ENCODE measurements at regions not wholly inside any gene's neighbourhood (a gene's known extent, or its start where the extent isn't known, plus 50 kb on each side); places are given as distances from the start of the nearest gene placed in this dataset.

DNA sequence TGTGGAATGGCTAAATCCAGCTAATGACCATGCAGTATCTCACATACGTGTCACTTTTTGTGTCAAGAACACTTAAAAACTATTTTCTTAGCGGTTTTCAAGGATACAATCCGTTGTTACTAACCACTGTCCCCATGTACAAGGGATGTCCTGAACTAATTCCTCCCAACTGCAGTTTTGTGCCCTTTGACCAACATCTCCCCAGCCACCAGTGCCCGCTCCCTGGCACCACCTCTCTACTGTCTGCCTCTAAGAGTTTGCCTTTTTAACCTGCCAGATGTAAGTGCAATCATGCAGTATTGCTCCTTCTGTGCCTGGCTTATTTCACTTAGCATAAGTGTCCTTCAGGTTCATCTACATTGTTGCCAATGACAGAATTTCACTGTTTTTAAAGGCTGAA lies 315.7 kb downstream of the TMEM121 start:
- Histone ChIP-seq H3K36me3 (ENCODE audit: control insufficient read depth in 4 of 4, insufficient read depth in 3 of 4, low read depth in 1 of 4, low read length in 3 of 4) (no peaks in the 10 kb centered on the region), H3K9me3 (ENCODE audit: control insufficient read depth in 4 of 4, low read length in 3 of 4) (no peaks in the 10 kb centered on the region), H3K27ac (ENCODE audit: low read depth in 1 of 2, low read length in 2 of 2) (no peak overlapping the region), H3K4me3 (ENCODE audit: low read depth in 1 of 3, low read length in 3 of 3) (no peak overlapping the region), H3K27me3 (ENCODE audit: control insufficient read depth in 4 of 4, insufficient read depth in 4 of 4, low read length in 3 of 4) (no peaks in the 10 kb centered on the region), H3K4me1 (ENCODE audit: control insufficient read depth in 4 of 4, insufficient read depth in 4 of 4, low read length in 3 of 4) (no peaks in the 10 kb centered on the region), H3K9ac (ENCODE audit: low read depth in 1 of 2, low read length in 2 of 2) (no peak overlapping the region)
- WGBS: 71% methylated on average over 4 of the region's 4 CpGs
- DNase-seq (ENCODE audit: low spot score): no peak
- TF ChIP-seq SP1 (IDR thresholded peaks at IDR 0.05) (no peak), TAF1 (conservative IDR thresholded peaks at IDR 0.05) (no peak), JUND (IDR thresholded peaks at IDR 0.05) (no peak)
- TF ChIP-seq, protein P1, sequence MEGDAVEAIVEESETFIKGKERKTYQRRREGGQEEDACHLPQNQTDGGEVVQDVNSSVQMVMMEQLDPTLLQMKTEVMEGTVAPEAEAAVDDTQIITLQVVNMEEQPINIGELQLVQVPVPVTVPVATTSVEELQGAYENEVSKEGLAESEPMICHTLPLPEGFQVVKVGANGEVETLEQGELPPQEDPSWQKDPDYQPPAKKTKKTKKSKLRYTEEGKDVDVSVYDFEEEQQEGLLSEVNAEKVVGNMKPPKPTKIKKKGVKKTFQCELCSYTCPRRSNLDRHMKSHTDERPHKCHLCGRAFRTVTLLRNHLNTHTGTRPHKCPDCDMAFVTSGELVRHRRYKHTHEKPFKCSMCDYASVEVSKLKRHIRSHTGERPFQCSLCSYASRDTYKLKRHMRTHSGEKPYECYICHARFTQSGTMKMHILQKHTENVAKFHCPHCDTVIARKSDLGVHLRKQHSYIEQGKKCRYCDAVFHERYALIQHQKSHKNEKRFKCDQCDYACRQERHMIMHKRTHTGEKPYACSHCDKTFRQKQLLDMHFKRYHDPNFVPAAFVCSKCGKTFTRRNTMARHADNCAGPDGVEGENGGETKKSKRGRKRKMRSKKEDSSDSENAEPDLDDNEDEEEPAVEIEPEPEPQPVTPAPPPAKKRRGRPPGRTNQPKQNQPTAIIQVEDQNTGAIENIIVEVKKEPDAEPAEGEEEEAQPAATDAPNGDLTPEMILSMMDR (IDR thresholded peaks at IDR 0.05; ENCODE audit: low read depth, low read length, missing input control): no peak
- TF ChIP-seq, protein P2, sequence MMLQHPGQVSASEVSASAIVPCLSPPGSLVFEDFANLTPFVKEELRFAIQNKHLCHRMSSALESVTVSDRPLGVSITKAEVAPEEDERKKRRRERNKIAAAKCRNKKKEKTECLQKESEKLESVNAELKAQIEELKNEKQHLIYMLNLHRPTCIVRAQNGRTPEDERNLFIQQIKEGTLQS (IDR thresholded peaks at IDR 0.05): no peak
- TF ChIP-seq, protein P3, sequence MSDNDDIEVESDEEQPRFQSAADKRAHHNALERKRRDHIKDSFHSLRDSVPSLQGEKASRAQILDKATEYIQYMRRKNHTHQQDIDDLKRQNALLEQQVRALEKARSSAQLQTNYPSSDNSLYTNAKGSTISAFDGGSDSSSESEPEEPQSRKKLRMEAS (IDR thresholded peaks at IDR 0.05): no peak

DNA sequence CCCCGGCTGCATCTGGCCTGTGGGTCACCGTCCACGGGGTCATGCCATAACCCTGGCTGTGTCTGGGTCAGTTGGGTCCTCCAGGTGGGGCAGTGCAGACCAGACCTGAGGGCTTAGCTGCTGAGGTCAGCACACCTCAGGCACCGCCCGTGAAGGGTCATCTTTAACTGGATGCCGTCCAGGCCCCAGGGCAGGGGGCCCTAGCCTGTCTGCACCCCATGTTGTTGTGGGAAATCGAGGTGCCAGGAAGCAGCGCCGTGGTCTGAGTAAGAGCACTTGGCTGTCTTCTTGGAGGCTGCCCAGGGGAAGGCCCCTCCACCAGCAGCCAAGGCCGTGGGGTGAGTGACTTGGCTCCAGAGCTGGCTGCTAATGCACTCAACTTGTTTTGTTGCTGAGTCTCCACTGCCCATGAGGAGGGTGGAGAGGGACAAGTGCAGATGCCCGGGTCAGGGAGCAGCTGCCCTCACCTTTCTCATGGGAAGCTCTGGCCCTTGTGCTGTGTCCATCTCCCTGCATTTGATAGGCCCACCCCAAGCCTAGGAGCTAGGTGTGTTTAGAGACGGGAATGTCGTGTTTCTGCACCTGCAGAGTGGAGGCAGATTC lies 317.2 kb downstream of the TMEM121 start:
- no peak overlapping the region for H3K4me3 ChIP-seq (ENCODE audit: low read depth in 1 of 3, low read length in 3 of 3)
- H3K9ac ChIP-seq (ENCODE audit: low read depth in 1 of 2, low read length in 2 of 2): no peak overlapping the region
- H3K9me3 ChIP-seq (ENCODE audit: control insufficient read depth in 4 of 4, low read length in 3 of 4): no peaks in the 10 kb centered on the region
- H3K27ac ChIP-seq (ENCODE audit: low read depth in 1 of 2, low read length in 2 of 2): no peak overlapping the region
- TF ChIP-seq RXRA (IDR thresholded peaks at IDR 0.05) (no peak), HNF4A (conservative IDR thresholded peaks at IDR 0.05) (no peak), SP1 (IDR thresholded peaks at IDR 0.05) (no peak), EGR1 (IDR thresholded peaks at IDR 0.05; ENCODE audit: low read depth in 2 of 2) (no peak), HNF4G (IDR thresholded peaks at IDR 0.05) (no peak), FOXA1 (IDR thresholded peaks at IDR 0.05) (no peak), RAD21 (IDR thresholded peaks at IDR 0.05) (no peak)
- H3K27me3 ChIP-seq (ENCODE audit: control insufficient read depth in 4 of 4, insufficient read depth in 4 of 4, low read length in 3 of 4): no peaks in the 10 kb centered on the region
- DNase-seq (ENCODE audit: low spot score): peak; percentile 27
- H3K36me3 ChIP-seq (ENCODE audit: control insufficient read depth in 4 of 4, insufficient read depth in 3 of 4, low read depth in 1 of 4, low read length in 3 of 4): no peaks in the 10 kb centered on the region
- no peaks in the 10 kb centered on the region for H3K4me1 ChIP-seq (ENCODE audit: control insufficient read depth in 4 of 4, insufficient read depth in 4 of 4, low read length in 3 of 4)
- WGBS: 67% methylated on average over 13 of the region's 13 CpGs

DNA sequence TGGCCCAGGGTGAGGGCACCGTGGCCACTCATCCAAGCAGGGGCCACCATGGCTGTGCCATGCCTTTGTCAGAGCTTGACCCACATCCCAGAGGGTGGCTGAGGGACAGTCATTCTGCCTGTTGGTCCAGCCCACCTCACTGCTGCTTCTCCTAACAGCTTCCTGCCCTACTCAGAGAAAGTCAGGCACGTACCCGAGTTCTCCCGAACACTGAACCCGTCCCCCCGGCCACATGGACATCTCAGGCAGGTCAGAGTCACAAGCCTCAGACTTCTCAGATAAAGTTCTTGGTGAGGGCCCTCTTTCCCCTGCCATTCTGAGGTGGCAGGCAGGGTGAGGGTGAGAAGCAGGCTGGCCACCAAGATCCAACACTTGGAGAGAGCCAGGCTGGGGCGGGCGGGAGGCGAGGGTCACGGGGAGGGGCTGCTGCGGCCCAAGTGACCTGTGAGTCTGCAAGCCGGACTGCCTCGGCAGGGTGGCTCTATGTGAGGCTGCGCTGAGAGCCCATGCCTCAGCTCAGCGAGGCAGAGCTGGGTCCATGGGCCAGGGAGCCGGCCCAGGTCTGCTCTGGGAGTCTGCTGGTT lies 317.8 kb downstream of the TMEM121 start:
- no peak overlapping the region for H3K27ac ChIP-seq (ENCODE audit: low read depth in 1 of 2, low read length in 2 of 2)
- H3K9ac ChIP-seq (ENCODE audit: low read depth in 1 of 2, low read length in 2 of 2): no peak overlapping the region
- no peak for DNase-seq (ENCODE audit: low spot score)
- TF ChIP-seq, protein P2 (IDR thresholded peaks at IDR 0.05): no peak
- TF ChIP-seq, protein P1 (IDR thresholded peaks at IDR 0.05; ENCODE audit: low read depth, low read length, missing input control): no peak
- TF ChIP-seq EGR1 (IDR thresholded peaks at IDR 0.05; ENCODE audit: low read depth in 2 of 2) (no peak), SP1 (IDR thresholded peaks at IDR 0.05) (no peak), GABPA (IDR thresholded peaks at IDR 0.05 in 1 of 2, conservative IDR thresholded peaks at IDR 0.05 in 1 of 2) (no peak), FOXA1 (IDR thresholded peaks at IDR 0.05) (no peak), TAF1 (conservative IDR thresholded peaks at IDR 0.05) (no peak)
- TF ChIP-seq, protein P4, sequence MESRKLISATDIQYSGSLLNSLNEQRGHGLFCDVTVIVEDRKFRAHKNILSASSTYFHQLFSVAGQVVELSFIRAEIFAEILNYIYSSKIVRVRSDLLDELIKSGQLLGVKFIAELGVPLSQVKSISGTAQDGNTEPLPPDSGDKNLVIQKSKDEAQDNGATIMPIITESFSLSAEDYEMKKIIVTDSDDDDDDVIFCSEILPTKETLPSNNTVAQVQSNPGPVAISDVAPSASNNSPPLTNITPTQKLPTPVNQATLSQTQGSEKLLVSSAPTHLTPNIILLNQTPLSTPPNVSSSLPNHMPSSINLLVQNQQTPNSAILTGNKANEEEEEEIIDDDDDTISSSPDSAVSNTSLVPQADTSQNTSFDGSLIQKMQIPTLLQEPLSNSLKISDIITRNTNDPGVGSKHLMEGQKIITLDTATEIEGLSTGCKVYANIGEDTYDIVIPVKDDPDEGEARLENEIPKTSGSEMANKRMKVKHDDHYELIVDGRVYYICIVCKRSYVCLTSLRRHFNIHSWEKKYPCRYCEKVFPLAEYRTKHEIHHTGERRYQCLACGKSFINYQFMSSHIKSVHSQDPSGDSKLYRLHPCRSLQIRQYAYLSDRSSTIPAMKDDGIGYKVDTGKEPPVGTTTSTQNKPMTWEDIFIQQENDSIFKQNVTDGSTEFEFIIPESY (IDR thresholded peaks at IDR 0.05): no peak
- H3K27me3 ChIP-seq (ENCODE audit: control insufficient read depth in 4 of 4, insufficient read depth in 4 of 4, low read length in 3 of 4): no peaks in the 10 kb centered on the region
- no peaks in the 10 kb centered on the region for H3K4me1 ChIP-seq (ENCODE audit: control insufficient read depth in 4 of 4, insufficient read depth in 4 of 4, low read length in 3 of 4)
- 89% methylated on average over 16 of the region's 16 CpGs for WGBS
- H3K9me3 ChIP-seq (ENCODE audit: control insufficient read depth in 4 of 4, low read length in 3 of 4): no peaks in the 10 kb centered on the region
- no peaks in the 10 kb centered on the region for H3K36me3 ChIP-seq (ENCODE audit: control insufficient read depth in 4 of 4, insufficient read depth in 3 of 4, low read depth in 1 of 4, low read length in 3 of 4)
- H3K4me3 ChIP-seq (ENCODE audit: low read depth in 1 of 3, low read length in 3 of 3): no peak overlapping the region
